ENCODE measurements at regions not wholly inside any gene's neighbourhood (a gene's known extent, or its start where the extent isn't known, plus 50 kb on each side); places are given as distances from the start of the nearest gene placed in this dataset.

GRCh38 chr11:129637473-129637872 lies 178.2 kb upstream of the TMEM45B start:
- H4K8ac ChIP-seq (replicated peaks; ENCODE audit: insufficient read length, low read depth, low read length) = no peak overlapping the region
- H3K18ac ChIP-seq (ENCODE audit: insufficient read length, low read depth, low read length) = no peak overlapping the region
- H3K4me2 ChIP-seq (ENCODE audit: insufficient read depth, insufficient read length, low read length) = no peak overlapping the region
- no CpG with 5 or more reads among the region's 6 CpGs for WGBS (ENCODE audit: extremely low coverage, insufficient read length, low lambda C conversion rate)
- no peaks in the 10 kb centered on the region for H4K20me1 ChIP-seq (ENCODE audit: control insufficient read depth, insufficient read depth, insufficient read length)
- no peak overlapping the region for H4K5ac ChIP-seq (ENCODE audit: insufficient read length, low read depth, low read length)
- no peak overlapping the region for H3K56ac ChIP-seq (ENCODE audit: insufficient read length, low read depth, low read length)
- no peaks in the 10 kb centered on the region for H3K4me1 ChIP-seq (ENCODE audit: insufficient read depth, low read length)
- peaks cover 3% of the 10 kb centered on the region for H3K27me3 Mint-ChIP-seq (ENCODE audit: low read depth)
- H3K9me3 Mint-ChIP-seq = no peaks in the 10 kb centered on the region
- no peak overlapping the region for H3T11ph ChIP-seq (ENCODE audit: low read length)
- no peak overlapping the region for H2AFZ ChIP-seq (ENCODE audit: low read length)
- H2BK20ac ChIP-seq (ENCODE audit: low read depth, low read length, poor library complexity, severe bottlenecking) = no peak overlapping the region
- no peak overlapping the region for H3K27ac Mint-ChIP-seq
- no peaks in the 10 kb centered on the region for H3K79me1 ChIP-seq (ENCODE audit: insufficient read depth, low read depth, low read length, poor library complexity, severe bottlenecking)
- no peak overlapping the region for H3K4me3 Mint-ChIP-seq
- no peak overlapping the region for H4K91ac ChIP-seq (ENCODE audit: insufficient read length, low read depth, low read length)
- no peaks in the 10 kb centered on the region for H3K23me2 ChIP-seq (ENCODE audit: insufficient read length, low read depth, low read length, poor library complexity, severe bottlenecking)
- H2BK12ac ChIP-seq (ENCODE audit: insufficient read length, low read depth, low read length) = no peak overlapping the region
- no peak overlapping the region for H3K23ac ChIP-seq (ENCODE audit: insufficient read length, low read depth, low read length)
- no peak overlapping the region for H3K9ac ChIP-seq (ENCODE audit: extremely low read depth, insufficient read length, low read length)
- no peak overlapping the region for H2BK120ac ChIP-seq (ENCODE audit: low read depth, low read length, poor library complexity, severe bottlenecking)
- H3K27ac ChIP-seq (ENCODE audit: insufficient read length, low read depth, low read length) = no peak overlapping the region
- no peaks in the 10 kb centered on the region for H3K4me1 Mint-ChIP-seq
- no peaks in the 10 kb centered on the region for H3K9me3 ChIP-seq (ENCODE audit: control insufficient read depth, low read depth, low read length)
- H3K79me2 ChIP-seq (ENCODE audit: insufficient read depth, low read length) = no peaks in the 10 kb centered on the region
- no peaks in the 10 kb centered on the region for H3K27me3 ChIP-seq (ENCODE audit: insufficient read depth, low read length)
- no peak overlapping the region for H3K4ac ChIP-seq (ENCODE audit: low read depth, low read length)
- H2AK5ac ChIP-seq (ENCODE audit: insufficient read length, low read length) = no peak overlapping the region
- H3K14ac ChIP-seq (ENCODE audit: insufficient read depth, low read length) = no peak overlapping the region
- no peak for TF ChIP-seq CTCF (conservative IDR thresholded peaks at IDR 0.05)
- no peak for DNase-seq
- no peaks in the 10 kb centered on the region for H3K36me3 Mint-ChIP-seq (ENCODE audit: insufficient read depth in 1 of 3, low read depth in 3 of 3)
- no peak overlapping the region for H2BK15ac ChIP-seq (ENCODE audit: low read depth, low read length)
- no peak overlapping the region for H2BK5ac ChIP-seq (ENCODE audit: insufficient read length, low read length)
